GM12873 (cell line): ENCODE measurements at regions not wholly inside any gene's neighbourhood (a gene's known extent, or its start where the extent isn't known, plus 50 kb on each side); places are given as distances from the start of the nearest gene placed in this dataset.
A peak's percentile ranks its signal among the peaks of the same experiment; 100 is the strongest.

Experiments used
- CTCF ChIP-seq: IDR thresholded peaks from 2 replicates; pipeline ENCODE4 v1.5.1; 2012; ENCODE audit warnings: low read depth, mild to moderate bottlenecking, moderate library complexity, low read length, control low read depth; ENCODE audit not compliant: insufficient read depth; ENCODE audit errors: missing control alignments

GRCh38 chr3:35927441-35927840, 288.1 kb downstream of the ARPP21 start:
- TF ChIP-seq CTCF: no peak

DNA sequence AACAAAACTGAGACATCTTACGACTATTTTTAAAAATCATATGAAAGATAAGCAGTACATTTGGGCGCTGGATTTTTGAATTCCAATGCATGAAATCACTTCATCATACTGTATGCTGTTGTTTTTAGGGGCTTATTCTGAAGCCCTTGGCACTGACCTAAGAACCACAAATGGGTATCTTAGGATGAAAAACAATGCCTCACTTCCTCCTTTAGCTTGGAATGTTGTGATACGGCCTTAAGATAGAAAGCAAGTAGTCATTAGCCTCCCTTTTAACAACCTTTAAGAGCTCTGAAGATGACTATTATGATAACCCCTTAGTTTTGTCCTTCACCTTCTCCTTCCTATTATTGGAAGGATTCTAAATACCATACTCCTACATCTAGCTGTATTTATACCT, 289.8 kb downstream of the ARPP21 start:
- TF ChIP-seq CTCF: no peak

DNA sequence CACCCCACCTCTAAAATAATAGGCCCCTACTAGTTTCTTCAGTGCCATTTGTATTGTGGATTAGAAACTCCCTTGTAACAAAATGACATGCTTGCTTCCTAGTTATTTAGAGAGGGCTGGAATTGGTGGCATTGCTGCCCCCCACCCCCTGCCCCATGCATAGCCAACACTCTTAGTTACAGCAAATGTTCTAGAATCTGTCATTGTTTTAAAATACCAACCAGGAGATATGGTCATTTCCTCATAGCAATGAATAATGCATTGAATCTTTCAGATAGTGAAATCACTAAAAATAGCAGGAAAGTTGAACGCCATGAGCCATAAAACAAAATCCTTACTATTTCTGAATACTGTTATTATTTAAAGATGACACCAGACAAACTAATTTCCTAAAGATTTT, 292.5 kb downstream of the ARPP21 start:
- no peak for TF ChIP-seq CTCF

DNA sequence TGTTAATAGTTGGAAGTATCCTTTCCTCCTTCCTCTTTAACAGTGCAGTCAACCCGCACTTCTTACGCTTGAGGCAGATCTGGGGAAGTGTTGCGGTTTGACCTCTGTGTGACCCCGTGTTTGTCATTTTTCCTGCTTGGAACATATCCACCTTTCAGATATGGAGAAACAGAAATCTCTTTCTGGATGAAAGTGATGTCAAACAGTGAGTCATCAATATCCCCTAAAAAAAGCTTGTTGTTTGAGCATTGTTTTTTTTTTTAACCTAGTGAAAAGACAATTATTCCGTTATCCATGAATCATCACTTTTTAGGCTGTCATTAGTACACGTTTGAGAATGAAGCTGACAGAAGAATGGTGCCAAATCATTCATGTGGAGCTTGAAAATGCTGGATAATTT, 293.7 kb downstream of the ARPP21 start:
- TF ChIP-seq CTCF: no peak

GRCh38 chr3:35936571-35936970, 297.2 kb downstream of the ARPP21 start:
- no peak for TF ChIP-seq CTCF

GRCh38 chr3:35944926-35945710, 305.8 kb downstream of the ARPP21 start:
- no peak for TF ChIP-seq CTCF

GRCh38 chr3:35946121-35946853, 307.0 kb downstream of the ARPP21 start:
- peak; percentile 42 for TF ChIP-seq CTCF
